ENCODE measurements at regions not wholly inside any gene's neighbourhood (a gene's known extent, or its start where the extent isn't known, plus 50 kb on each side); places are given as distances from the start of the nearest gene placed in this dataset.

DNA sequence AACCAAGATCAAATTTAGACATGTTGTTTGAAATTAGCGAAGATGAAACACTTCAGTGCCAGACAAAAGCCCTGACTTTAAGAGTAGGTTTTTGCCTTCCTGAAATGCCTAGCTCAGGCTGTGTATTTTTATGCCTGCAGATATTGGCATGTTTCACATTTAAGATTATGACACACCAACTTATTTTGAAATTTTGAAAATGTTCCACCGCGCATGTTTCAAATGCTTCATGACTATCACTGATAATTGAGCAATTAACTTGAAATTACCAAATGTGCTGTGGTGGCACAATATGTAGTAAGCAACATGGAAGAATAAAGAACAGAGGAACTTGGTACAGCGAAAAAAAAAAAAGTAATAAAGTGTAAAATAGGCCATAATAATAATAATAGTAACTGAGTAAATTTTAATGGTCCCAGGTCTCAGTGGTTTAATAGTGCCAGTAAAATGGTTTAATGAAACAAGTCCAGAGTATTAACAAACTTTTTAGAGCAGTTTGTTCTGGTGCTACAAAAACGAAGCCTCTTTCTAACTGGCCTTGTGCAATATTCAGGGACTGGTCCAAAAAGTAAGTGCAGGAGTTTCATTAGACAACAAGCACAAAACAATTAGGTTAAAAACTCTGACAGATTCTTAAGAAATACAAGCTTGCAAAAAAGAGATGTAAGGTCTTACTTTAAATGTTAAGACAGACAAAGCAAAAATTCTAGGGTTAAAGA lies 112.5 kb upstream of the SOX6 start:
- no peak overlapping the region for H3K4me3 ChIP-seq (ENCODE audit: low read length)
- H2AFZ ChIP-seq (ENCODE audit: low read depth, low read length), result no peak overlapping the region
- H3K4me2 ChIP-seq (ENCODE audit: low read length), result no peak overlapping the region
- H3K9ac ChIP-seq (ENCODE audit: low read length), result no peak overlapping the region
- H4K20me1 ChIP-seq (ENCODE audit: insufficient read depth, low read length), result no peaks in the 10 kb centered on the region
- TF ChIP-seq, protein P1, sequence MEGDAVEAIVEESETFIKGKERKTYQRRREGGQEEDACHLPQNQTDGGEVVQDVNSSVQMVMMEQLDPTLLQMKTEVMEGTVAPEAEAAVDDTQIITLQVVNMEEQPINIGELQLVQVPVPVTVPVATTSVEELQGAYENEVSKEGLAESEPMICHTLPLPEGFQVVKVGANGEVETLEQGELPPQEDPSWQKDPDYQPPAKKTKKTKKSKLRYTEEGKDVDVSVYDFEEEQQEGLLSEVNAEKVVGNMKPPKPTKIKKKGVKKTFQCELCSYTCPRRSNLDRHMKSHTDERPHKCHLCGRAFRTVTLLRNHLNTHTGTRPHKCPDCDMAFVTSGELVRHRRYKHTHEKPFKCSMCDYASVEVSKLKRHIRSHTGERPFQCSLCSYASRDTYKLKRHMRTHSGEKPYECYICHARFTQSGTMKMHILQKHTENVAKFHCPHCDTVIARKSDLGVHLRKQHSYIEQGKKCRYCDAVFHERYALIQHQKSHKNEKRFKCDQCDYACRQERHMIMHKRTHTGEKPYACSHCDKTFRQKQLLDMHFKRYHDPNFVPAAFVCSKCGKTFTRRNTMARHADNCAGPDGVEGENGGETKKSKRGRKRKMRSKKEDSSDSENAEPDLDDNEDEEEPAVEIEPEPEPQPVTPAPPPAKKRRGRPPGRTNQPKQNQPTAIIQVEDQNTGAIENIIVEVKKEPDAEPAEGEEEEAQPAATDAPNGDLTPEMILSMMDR (IDR thresholded peaks at IDR 0.05; ENCODE audit: low read depth, low read length), result no peak
- no peak for TF ChIP-seq EZH2phosphoT487 (IDR thresholded peaks at IDR 0.05; ENCODE audit: low read depth)
- no peaks in the 10 kb centered on the region for H3K36me3 ChIP-seq (replicated peaks; ENCODE audit: low read depth, low read length)
- no peaks in the 10 kb centered on the region for H3K27me3 ChIP-seq (ENCODE audit: low read depth, low read length)
- H3K9me3 ChIP-seq (ENCODE audit: insufficient read depth, low read length), result no peaks in the 10 kb centered on the region
- H3K79me2 ChIP-seq (ENCODE audit: low read length), result no peaks in the 10 kb centered on the region
- H3K4me1 ChIP-seq (ENCODE audit: low read length), result no peaks in the 10 kb centered on the region
- no peak overlapping the region for H3K27ac ChIP-seq (ENCODE audit: low read length)

DNA sequence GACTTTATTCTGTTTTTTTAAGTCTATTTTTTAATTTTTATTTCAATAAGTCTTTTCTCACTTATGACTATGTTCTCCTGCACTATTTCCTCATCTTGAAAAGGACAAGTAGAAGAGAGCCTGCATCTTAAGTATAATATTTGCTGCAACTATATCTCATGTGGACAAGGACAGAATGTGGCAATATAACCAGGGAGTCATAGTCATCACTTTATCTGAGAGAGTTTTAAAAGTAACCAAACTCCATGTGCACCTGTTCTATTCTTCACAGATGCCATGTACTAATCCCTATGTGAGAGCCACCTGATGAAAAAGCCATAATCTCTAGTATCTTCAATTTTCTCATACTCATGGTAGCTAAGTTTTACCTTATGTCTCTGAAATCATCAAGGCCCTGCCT lies 104.2 kb upstream of the SOX6 start:
- Histone ChIP-seq H4K20me1 (ENCODE audit: insufficient read depth, low read length) (no peaks in the 10 kb centered on the region), H3K4me1 (ENCODE audit: low read length) (no peaks in the 10 kb centered on the region), H2AFZ (ENCODE audit: low read depth, low read length) (no peak overlapping the region), H3K9me3 (ENCODE audit: insufficient read depth, low read length) (no peaks in the 10 kb centered on the region), H3K9ac (ENCODE audit: low read length) (no peak overlapping the region), H3K4me2 (ENCODE audit: low read length) (no peak overlapping the region), H3K27ac (ENCODE audit: low read length) (no peak overlapping the region), H3K79me2 (ENCODE audit: low read length) (no peaks in the 10 kb centered on the region), H3K36me3 (replicated peaks; ENCODE audit: low read depth, low read length) (no peaks in the 10 kb centered on the region), H3K4me3 (ENCODE audit: low read length) (no peak overlapping the region), H3K27me3 (ENCODE audit: low read depth, low read length) (no peaks in the 10 kb centered on the region)
- TF ChIP-seq, protein P1 (IDR thresholded peaks at IDR 0.05; ENCODE audit: low read depth, low read length), result no peak
- TF ChIP-seq EZH2phosphoT487 (IDR thresholded peaks at IDR 0.05; ENCODE audit: low read depth), result no peak

DNA sequence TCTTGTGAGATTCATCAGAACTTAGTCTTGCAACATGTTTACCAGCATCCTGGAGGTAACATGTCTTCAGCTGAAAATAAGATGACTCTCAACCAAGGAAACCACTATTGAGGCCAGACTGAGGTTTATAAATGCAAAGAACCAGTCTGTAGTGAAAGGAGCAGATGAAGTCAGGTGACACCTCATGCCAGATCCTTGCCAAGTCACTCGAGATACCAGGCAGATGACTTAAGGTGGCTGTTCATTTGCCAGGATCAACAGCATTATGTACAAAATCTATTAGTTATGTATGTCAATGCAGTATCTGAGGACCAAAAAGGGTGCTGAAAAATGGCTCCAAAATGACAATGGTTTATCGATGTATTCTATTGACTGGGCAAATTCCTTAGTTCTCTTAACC lies 100.0 kb upstream of the SOX6 start:
- H3K4me1 ChIP-seq (ENCODE audit: low read length), result no peaks in the 10 kb centered on the region
- H3K9me3 ChIP-seq (ENCODE audit: insufficient read depth, low read length), result no peaks in the 10 kb centered on the region
- no peaks in the 10 kb centered on the region for H3K36me3 ChIP-seq (replicated peaks; ENCODE audit: low read depth, low read length)
- H3K4me2 ChIP-seq (ENCODE audit: low read length), result no peak overlapping the region
- H3K4me3 ChIP-seq (ENCODE audit: low read length), result no peak overlapping the region
- H4K20me1 ChIP-seq (ENCODE audit: insufficient read depth, low read length), result no peaks in the 10 kb centered on the region
- no peaks in the 10 kb centered on the region for H3K79me2 ChIP-seq (ENCODE audit: low read length)
- no peak overlapping the region for H3K27ac ChIP-seq (ENCODE audit: low read length)
- H3K9ac ChIP-seq (ENCODE audit: low read length), result no peak overlapping the region
- H3K27me3 ChIP-seq (ENCODE audit: low read depth, low read length), result no peaks in the 10 kb centered on the region
- H2AFZ ChIP-seq (ENCODE audit: low read depth, low read length), result no peak overlapping the region
- TF ChIP-seq EZH2phosphoT487 (IDR thresholded peaks at IDR 0.05; ENCODE audit: low read depth), result no peak
- TF ChIP-seq, protein P1 (IDR thresholded peaks at IDR 0.05; ENCODE audit: low read depth, low read length), result no peak

DNA sequence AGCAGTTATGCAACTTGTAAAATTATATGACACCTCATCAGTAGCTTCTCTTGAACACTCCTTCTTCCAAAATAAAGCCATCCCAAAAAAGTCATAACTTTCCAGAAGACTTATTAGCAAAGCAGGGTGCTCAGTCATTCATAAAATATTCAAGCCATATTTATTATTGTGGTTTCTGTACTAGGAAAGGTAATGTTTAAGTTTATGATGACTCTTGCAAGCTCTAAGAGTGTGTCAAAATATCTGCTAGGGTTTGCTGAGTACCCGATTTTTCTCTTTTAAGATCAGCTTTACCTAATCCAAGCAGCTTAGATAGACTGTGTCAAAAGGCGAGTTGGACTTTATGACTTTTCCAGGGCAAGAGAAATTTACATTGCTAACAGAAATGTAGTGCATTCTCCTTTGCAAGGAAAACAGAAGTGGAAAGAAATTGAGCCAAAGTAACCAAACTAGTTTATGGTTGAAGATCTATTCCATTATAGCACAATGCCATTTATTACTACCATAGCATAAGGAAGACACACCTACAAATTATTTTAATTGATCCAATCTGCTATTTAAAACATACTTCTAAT lies 98.0 kb upstream of the SOX6 start:
- Histone ChIP-seq H4K20me1 (ENCODE audit: insufficient read depth, low read length) (no peaks in the 10 kb centered on the region), H3K27me3 (ENCODE audit: low read depth, low read length) (no peaks in the 10 kb centered on the region), H3K27ac (ENCODE audit: low read length) (no peak overlapping the region), H3K4me3 (ENCODE audit: low read length) (no peak overlapping the region), H3K4me1 (ENCODE audit: low read length) (no peaks in the 10 kb centered on the region), H3K4me2 (ENCODE audit: low read length) (no peak overlapping the region), H3K9ac (ENCODE audit: low read length) (no peak overlapping the region), H3K9me3 (ENCODE audit: insufficient read depth, low read length) (no peaks in the 10 kb centered on the region), H3K36me3 (replicated peaks; ENCODE audit: low read depth, low read length) (no peaks in the 10 kb centered on the region), H3K79me2 (ENCODE audit: low read length) (no peaks in the 10 kb centered on the region), H2AFZ (ENCODE audit: low read depth, low read length) (no peak overlapping the region)
- no peak for TF ChIP-seq EZH2phosphoT487 (IDR thresholded peaks at IDR 0.05; ENCODE audit: low read depth)
- TF ChIP-seq, protein P1 (IDR thresholded peaks at IDR 0.05; ENCODE audit: low read depth, low read length), result no peak
